Activated CD8-positive, alpha-beta memory T cell treated with anti-CD3 and anti-CD28 coated beads, Interleukin-2, amount 10 ng/mL, durations not matched to agents 7 days and 5 days (primary cell): ENCODE measurements at regions not wholly inside any gene's neighbourhood (a gene's known extent, or its start where the extent isn't known, plus 50 kb on each side); places are given as distances from the start of the nearest gene placed in this dataset.

Experiments used
- ATAC-seq: fragments of 150-1000 bp; cut with Tn5 transposase; one replicate; pipeline ENCODE4 v1.10.0; 2021; ENCODE audit warnings: moderate library complexity
- CTCF ChIA-PET: fragments of 350-600 bp; sonication (Branson Sonifier 250); formaldehyde crosslinking; loops from one replicate; lab custom pipeline; 2021; ENCODE audit warnings: antibody characterized with exemption; lab: Charles Lee
- DNase-seq: peaks from one replicate; pipeline ENCODE4 v3.0.0-alpha.2; 2020
- H3K27ac Mint-ChIP-seq: one replicate; pipeline ENCODE4 v1.8.0; 2021; ENCODE audit warnings: mild to moderate bottlenecking, mixed read lengths
- H3K27me3 Mint-ChIP-seq: one replicate; pipeline ENCODE4 v1.8.0; 2021; ENCODE audit warnings: mixed read lengths
- H3K36me3 Mint-ChIP-seq: one replicate; pipeline ENCODE4 v1.8.0; 2021; ENCODE audit warnings: mild to moderate bottlenecking, mixed read lengths
- H3K4me1 Mint-ChIP-seq: one replicate; pipeline ENCODE4 v1.8.0; 2021; ENCODE audit warnings: mixed read lengths
- H3K4me3 Mint-ChIP-seq: one replicate; pipeline ENCODE4 v1.8.0; 2021; ENCODE audit warnings: mild to moderate bottlenecking, moderate library complexity, mixed read lengths
- H3K9me3 Mint-ChIP-seq: one replicate; pipeline ENCODE4 v1.8.0; 2022; ENCODE audit warnings: low read depth, mixed read lengths

DNA sequence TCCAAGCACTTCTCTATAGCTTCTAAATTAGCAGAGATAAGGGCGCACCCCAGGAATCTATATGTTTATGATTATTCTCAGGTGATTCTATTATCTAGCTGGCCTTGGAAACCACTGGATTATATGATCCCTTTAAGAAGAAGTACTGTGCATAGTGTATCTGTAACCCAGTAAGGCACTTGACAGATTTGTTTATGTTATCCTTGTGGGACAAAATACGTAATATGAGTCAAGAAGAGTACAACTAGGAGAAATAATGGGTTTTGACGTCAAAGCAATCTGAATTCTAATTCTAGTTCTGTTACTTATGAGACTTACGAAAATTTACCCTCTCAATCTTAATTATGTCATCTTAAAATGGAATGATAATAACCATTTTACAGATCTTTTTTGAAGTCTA is 259.6 kb upstream of the NAV3 start:
- no peak overlapping the region for H3K4me3 Mint-ChIP-seq
- no peaks in the 10 kb centered on the region for H3K27me3 Mint-ChIP-seq
- no peaks in the 10 kb centered on the region for H3K4me1 Mint-ChIP-seq
- CTCF ChIA-PET, result no interaction called here
- no peak for ATAC-seq
- no peak for DNase-seq
- no peak overlapping the region for H3K27ac Mint-ChIP-seq
- H3K36me3 Mint-ChIP-seq, result no peaks in the 10 kb centered on the region
- H3K9me3 Mint-ChIP-seq, result peaks cover 5% of the 10 kb centered on the region

DNA sequence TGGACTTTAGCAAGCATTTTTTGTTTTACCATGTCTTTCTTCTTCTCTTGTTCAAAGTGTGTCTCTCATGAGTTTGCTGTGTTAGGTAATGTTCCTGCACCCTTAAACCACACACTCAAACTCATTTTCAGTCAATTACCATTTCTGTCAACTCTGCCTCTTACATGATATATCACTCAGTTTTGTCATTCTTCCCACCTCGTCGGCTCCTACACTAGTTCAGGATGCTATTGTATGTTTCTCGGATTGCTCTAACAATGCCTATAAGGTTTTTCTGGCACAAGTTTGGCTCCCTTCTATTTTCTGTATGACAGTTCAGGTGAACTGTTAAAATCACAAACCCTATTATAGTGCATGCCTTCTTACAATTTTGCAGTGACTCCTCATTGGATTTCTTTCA is 260.8 kb upstream of the NAV3 start:
- DNase-seq, result no peak
- no peak overlapping the region for H3K27ac Mint-ChIP-seq

GRCh38 chr12:77560714-77561113 is 270.0 kb upstream of the NAV3 start:
- Mint-ChIP-seq H3K9me3 (no peaks in the 10 kb centered on the region), H3K27me3 (no peaks in the 10 kb centered on the region), H3K4me3 (no peak overlapping the region), H3K36me3 (no peaks in the 10 kb centered on the region), H3K4me1 (no peaks in the 10 kb centered on the region), H3K27ac (no peak overlapping the region)
- DNase-seq (no peak), ATAC-seq (no peak)
- CTCF ChIA-PET, result no interaction called here

More for the DNA sequence above, 260.8 kb upstream of the NAV3 start:
- peaks cover 7% of the 10 kb centered on the region for H3K9me3 Mint-ChIP-seq
- CTCF ChIA-PET, result no interaction called here
- no peak overlapping the region for H3K4me3 Mint-ChIP-seq
- no peak for ATAC-seq
- no peaks in the 10 kb centered on the region for H3K27me3 Mint-ChIP-seq
- no peaks in the 10 kb centered on the region for H3K36me3 Mint-ChIP-seq
- no peaks in the 10 kb centered on the region for H3K4me1 Mint-ChIP-seq

DNA sequence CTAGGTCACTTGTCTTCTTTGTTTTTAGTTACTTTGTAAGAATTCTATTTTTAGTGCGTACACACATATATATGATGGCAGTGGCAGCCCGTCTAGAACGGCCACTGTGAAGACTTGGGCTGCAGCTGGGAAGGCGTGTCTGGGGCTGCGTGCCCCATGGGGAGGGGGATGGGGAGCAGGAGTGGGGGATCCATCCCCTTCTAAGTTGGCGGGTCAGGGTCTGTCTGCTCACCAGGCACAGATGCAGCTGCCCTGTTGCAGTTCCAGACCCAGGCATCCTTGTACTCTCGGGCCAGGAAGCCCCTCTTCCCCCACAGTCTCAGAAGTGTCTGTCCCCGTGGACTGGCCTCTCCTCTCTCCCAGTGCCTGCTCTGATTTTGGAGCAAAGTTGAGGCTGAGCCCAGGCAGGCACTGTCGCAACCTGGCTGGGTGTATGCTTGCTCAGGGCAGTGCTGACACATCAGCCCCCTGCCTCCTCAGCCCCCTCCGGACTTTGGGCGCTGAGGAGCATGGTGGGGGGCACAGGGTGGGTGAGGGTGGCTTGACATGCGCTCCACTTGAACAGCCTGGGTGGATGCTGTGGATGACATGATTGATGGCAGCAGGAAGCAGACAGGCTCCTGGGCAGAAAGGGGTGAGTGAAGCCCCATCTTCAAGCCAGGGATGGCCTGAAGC is 271.2 kb upstream of the NAV3 start:
- Mint-ChIP-seq H3K27me3 (no peaks in the 10 kb centered on the region), H3K9me3 (no peaks in the 10 kb centered on the region), H3K36me3 (no peaks in the 10 kb centered on the region), H3K4me3 (no peak overlapping the region), H3K27ac (no peak overlapping the region), H3K4me1 (no peaks in the 10 kb centered on the region)
- CTCF ChIA-PET, result no interaction called here
- no peak for ATAC-seq
- DNase-seq, result no peak

DNA sequence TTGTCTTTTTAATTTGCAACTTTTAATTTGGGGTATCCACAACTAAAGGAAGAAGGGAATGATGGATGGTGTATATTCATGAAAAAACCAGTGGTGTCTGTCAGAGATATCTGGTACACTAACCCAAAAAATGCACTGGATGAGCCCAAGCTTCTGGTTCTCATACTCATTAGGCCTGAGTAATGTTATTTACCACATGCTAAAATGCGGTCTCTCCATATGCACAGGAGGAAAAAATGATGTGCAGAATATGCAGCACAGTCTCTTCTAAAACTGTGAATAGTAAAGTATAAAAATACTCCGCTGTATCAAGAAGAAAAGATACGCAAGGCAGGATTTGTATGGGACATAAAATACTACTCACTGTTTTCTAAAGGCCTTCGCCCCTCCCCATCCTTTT is 275.6 kb upstream of the NAV3 start:
- H3K9me3 Mint-ChIP-seq, result no peaks in the 10 kb centered on the region
- CTCF ChIA-PET, result no interaction called here
- no peaks in the 10 kb centered on the region for H3K36me3 Mint-ChIP-seq
- H3K4me1 Mint-ChIP-seq, result peaks cover 5% of the 10 kb centered on the region
- no peaks in the 10 kb centered on the region for H3K27me3 Mint-ChIP-seq
- DNase-seq (no peak), ATAC-seq (no peak)
- H3K4me3 Mint-ChIP-seq, result no peak overlapping the region
- no peak overlapping the region for H3K27ac Mint-ChIP-seq

DNA sequence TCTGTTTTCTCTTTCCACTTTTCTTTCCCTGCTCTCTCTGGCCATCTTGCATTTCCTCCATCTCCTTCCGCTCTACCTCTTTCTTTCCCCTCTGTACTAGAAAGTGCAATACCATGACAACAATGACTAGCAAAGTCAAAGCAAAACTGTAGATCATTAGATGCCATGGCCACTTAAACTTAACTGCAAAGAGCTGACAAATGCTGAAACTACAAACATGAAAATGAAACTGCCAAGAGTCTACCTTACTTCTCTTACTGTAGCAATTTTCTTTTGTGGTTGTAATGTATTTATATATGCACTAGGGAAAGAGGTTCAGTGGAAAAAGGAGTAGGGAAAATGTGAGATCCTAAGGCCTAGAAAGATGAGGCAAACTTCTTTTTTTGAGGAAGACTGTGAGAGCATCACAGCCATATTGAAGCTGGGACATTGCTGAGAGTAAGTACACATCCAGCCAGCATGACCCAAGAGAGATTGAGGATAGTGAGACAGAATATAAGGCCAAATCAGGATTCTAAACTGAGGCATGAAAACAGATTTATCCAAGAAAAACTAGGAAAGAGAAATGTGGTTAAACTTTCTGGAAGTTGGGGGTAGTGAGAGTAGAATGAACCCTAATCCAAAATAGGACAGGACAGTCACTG is 276.6 kb upstream of the NAV3 start:
- H3K27ac Mint-ChIP-seq, result no peak overlapping the region
- H3K4me3 Mint-ChIP-seq, result no peak overlapping the region
- no peak for DNase-seq
- CTCF ChIA-PET, result no interaction called here
- no peak for ATAC-seq
- H3K9me3 Mint-ChIP-seq, result no peaks in the 10 kb centered on the region
- H3K4me1 Mint-ChIP-seq, result peaks cover 5% of the 10 kb centered on the region
- no peaks in the 10 kb centered on the region for H3K27me3 Mint-ChIP-seq
- H3K36me3 Mint-ChIP-seq, result no peaks in the 10 kb centered on the region

DNA sequence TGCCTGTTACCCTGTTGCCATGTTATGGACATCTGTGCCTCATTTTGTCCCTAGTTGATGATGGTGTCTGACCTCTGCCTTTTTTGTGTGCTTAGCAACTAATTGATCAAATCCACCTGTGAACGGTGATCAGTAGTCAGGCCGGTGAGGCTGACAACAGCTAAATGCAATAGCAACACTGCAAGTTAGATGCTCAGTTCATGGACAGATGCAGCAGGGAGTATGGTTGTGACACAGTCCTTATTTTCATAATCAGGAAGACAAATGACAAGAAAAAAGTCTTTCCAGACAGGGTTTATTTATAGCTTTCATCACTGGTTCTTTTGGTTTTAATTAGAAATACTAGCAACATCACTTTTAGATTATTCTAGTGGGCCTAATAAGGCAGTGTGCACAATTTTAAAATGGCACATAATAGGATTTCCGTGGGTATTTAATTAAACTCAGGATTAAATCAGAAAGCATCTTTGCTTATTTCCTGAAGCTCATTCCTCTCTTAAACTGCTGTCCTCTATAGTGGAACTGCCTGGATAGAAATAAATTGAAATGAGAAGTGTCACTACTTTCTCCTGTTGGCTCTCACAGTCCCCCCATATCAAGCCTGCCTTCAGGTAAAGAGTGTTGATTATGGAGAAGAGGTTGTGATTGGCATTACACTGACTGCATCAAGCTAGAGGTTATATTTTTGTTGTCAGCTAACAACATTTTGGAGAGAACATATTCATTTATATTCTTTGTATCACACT is 281.1 kb upstream of the NAV3 start:
- DNase-seq (no peak), ATAC-seq (no peak)
- Mint-ChIP-seq H3K36me3 (no peaks in the 10 kb centered on the region), H3K4me1 (peaks cover 5% of the 10 kb centered on the region), H3K27me3 (no peaks in the 10 kb centered on the region), H3K4me3 (no peak overlapping the region), H3K9me3 (peaks cover 3% of the 10 kb centered on the region), H3K27ac (no peak overlapping the region)
- CTCF ChIA-PET, result no interaction called here

DNA sequence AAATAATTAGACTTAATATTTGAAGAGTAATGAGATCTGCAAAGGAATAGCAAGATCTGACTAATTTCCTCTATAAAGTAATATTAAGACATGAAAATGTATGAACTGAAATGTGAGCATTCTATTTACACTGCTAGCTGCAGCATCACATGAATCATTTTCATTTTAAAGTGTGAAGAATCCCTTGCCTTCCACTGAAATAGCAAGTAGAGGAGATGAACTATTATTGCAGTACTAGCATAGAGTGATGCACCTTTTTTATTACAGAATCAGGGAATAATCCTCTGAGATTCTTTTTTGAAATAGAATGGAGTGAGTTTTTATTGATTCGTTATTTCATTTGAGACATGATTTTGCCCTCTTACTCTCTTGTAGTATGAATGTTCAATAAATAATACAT is 281.9 kb upstream of the NAV3 start:
- Mint-ChIP-seq H3K36me3 (no peaks in the 10 kb centered on the region), H3K4me1 (peaks cover under 1% of the 10 kb centered on the region), H3K9me3 (peaks cover 3% of the 10 kb centered on the region), H3K4me3 (no peak overlapping the region), H3K27ac (no peak overlapping the region), H3K27me3 (no peaks in the 10 kb centered on the region)
- no peak for ATAC-seq
- DNase-seq, result no peak
- CTCF ChIA-PET, result no interaction called here

- no peaks in the 10 kb centered on the region for H3K4me1 Mint-ChIP-seq
These were observed 290.6 kb upstream of the NAV3 start for GRCh38 chr12:77540097-77540496.

GRCh38 chr12:77537663-77538062 is 293.0 kb upstream of the NAV3 start:
- no peak overlapping the region for H3K4me3 Mint-ChIP-seq
- peaks cover 11% of the 10 kb centered on the region for H3K9me3 Mint-ChIP-seq
- no peaks in the 10 kb centered on the region for H3K27me3 Mint-ChIP-seq
- ATAC-seq (no peak), DNase-seq (no peak)
- CTCF ChIA-PET, result no interaction called here
- no peaks in the 10 kb centered on the region for H3K4me1 Mint-ChIP-seq
- H3K27ac Mint-ChIP-seq, result no peak overlapping the region
- H3K36me3 Mint-ChIP-seq, result no peaks in the 10 kb centered on the region

More at GRCh38 chr12:77540097-77540496, 290.6 kb upstream of the NAV3 start:
- peaks cover 11% of the 10 kb centered on the region for H3K9me3 Mint-ChIP-seq
- CTCF ChIA-PET, result no interaction called here
- H3K36me3 Mint-ChIP-seq, result no peaks in the 10 kb centered on the region
- H3K27me3 Mint-ChIP-seq, result no peaks in the 10 kb centered on the region
- no peak overlapping the region for H3K27ac Mint-ChIP-seq
- ATAC-seq (no peak), DNase-seq (no peak)
- no peak overlapping the region for H3K4me3 Mint-ChIP-seq

GRCh38 chr12:77535734-77536133 is 295.0 kb upstream of the NAV3 start:
- Mint-ChIP-seq H3K27ac (no peak overlapping the region), H3K9me3 (peaks cover 11% of the 10 kb centered on the region), H3K36me3 (no peaks in the 10 kb centered on the region), H3K4me3 (no peak overlapping the region), H3K27me3 (no peaks in the 10 kb centered on the region), H3K4me1 (no peaks in the 10 kb centered on the region)
- CTCF ChIA-PET, result no interaction called here
- ATAC-seq, result no peak
- DNase-seq, result no peak

DNA sequence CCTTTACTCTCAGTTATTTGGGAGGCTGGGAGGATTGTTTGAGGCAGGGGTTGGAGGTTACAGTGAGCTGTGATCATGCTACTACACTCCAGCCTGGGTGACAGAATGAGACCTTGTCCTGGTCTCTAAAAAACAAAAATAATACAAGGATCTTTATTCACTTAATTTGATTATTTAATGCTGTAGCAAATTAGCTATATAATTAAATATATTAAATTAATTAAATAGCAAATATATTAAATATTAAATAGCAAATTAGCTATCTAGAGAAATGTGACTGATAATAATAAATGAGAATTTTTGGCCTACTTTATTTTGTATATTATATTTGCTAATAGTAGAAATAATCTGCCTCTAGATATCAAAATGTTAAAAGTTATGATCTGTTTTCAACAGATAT is 298.8 kb upstream of the NAV3 start:
- H3K27me3 Mint-ChIP-seq, result no peaks in the 10 kb centered on the region
- peaks cover 11% of the 10 kb centered on the region for H3K9me3 Mint-ChIP-seq
- CTCF ChIA-PET, result no interaction called here
- H3K4me1 Mint-ChIP-seq, result no peaks in the 10 kb centered on the region
- no peak overlapping the region for H3K27ac Mint-ChIP-seq
- no peak overlapping the region for H3K4me3 Mint-ChIP-seq
- DNase-seq (no peak), ATAC-seq (no peak)
- H3K36me3 Mint-ChIP-seq, result no peaks in the 10 kb centered on the region

GRCh38 chr12:77522247-77522646 is 308.4 kb upstream of the NAV3 start:
- H3K4me3 Mint-ChIP-seq, result no peak overlapping the region
- peaks cover 5% of the 10 kb centered on the region for H3K9me3 Mint-ChIP-seq
- no peaks in the 10 kb centered on the region for H3K36me3 Mint-ChIP-seq
- DNase-seq (no peak), ATAC-seq (no peak)
- H3K4me1 Mint-ChIP-seq, result no peaks in the 10 kb centered on the region
- CTCF ChIA-PET, result no interaction called here
- H3K27ac Mint-ChIP-seq, result no peak overlapping the region
- no peaks in the 10 kb centered on the region for H3K27me3 Mint-ChIP-seq

DNA sequence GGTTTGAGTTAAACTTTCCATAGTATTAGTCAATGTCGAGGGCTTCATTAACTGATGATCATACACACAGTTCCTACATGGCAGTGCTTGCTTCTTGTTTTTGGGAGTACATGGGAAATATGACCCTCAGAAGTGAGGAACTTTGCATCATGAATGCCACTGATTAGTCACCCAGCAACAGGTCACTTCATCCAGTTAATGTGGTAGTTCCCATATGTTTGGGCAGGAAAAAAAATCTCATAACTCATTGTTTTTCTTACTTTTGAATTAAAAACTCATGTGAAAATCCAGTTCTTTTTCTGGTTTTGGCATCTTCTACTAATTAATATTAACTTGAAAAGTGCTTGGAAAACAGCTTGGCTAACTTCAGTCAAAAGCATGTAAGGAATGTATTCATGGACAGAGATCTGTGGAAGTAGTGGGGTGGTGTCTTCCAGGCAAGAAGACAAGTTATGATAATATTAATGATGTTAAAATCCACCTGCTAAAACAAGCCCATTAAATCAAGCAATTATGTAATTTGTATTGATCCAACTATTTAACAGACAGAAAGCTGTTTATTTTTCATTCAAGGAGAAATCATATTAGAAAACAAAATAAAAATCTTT is 309.1 kb upstream of the NAV3 start:
- no peak for DNase-seq
- no peaks in the 10 kb centered on the region for H3K27me3 Mint-ChIP-seq
- CTCF ChIA-PET, result no interaction called here
- no peaks in the 10 kb centered on the region for H3K4me1 Mint-ChIP-seq
- no peak overlapping the region for H3K4me3 Mint-ChIP-seq
- H3K36me3 Mint-ChIP-seq, result no peaks in the 10 kb centered on the region
- H3K9me3 Mint-ChIP-seq, result peaks cover 5% of the 10 kb centered on the region
- no peak for ATAC-seq
- no peak overlapping the region for H3K27ac Mint-ChIP-seq
